GM18870 (cell line): ENCODE measurements at regions not wholly inside any gene's neighbourhood (a gene's known extent, or its start where the extent isn't known, plus 50 kb on each side); places are given as distances from the start of the nearest gene placed in this dataset.

Source experiments
- ATAC-seq: cut with Tn5 transposase; IDR thresholded peaks from one replicate; pipeline ENCODE4 v1.9.1; 2021; ENCODE audit warnings: moderate library complexity; ENCODE audit not compliant: unreplicated experiment

DNA sequence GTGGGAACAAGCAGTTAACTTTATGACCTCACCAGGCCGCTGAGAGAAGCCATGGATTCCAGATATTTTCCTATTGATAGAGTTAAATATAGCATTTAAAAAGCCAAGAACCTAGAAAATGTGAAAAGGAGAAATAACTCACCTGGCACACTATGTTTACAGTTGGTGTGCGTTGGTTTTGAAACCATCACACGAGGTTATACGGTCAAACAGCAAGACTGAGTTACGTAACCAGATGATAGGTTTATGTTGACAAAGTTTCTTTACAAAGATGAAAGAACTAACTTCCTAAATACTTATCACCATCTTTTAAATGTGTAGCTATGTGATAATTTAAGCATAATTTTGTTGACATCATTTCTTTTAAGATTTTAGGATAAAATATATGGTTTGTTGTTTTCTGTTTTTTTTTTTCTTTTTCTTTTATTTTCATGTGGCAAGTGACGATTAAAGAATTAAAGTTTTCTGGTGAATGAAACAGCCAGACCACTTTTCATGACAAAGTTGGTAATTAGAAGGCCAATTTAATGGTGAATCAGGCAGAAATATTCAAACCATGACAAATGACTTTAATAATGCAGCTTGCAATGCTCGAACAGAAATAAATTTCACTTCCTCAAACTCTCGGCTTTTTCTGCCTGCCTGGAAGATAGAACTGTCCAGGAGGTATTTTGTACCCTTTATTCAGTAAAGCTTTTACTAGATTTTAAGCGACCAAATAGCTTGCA lies 339.1 kb upstream of the OBI1 start:
- ATAC-seq, result no peak

DNA sequence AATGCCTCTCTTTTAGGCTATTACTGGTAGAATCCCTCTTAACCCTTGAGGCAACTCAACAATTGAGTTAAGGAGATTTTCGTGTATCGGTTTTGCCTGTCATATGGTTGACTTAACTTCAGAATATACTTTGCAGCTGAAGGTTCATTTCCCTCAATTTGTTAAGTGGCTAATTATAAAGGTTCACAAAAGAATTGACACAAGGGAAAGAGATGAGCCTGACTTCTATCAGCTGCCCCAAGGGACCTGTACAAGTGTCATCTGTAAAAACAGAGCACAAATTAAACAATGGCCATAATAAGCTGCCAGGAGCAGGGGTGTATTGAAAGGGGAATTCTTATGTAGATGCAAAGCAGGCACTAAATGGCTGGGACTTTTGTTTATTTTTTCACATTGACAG lies 334.8 kb upstream of the OBI1 start:
- no peak for ATAC-seq

DNA sequence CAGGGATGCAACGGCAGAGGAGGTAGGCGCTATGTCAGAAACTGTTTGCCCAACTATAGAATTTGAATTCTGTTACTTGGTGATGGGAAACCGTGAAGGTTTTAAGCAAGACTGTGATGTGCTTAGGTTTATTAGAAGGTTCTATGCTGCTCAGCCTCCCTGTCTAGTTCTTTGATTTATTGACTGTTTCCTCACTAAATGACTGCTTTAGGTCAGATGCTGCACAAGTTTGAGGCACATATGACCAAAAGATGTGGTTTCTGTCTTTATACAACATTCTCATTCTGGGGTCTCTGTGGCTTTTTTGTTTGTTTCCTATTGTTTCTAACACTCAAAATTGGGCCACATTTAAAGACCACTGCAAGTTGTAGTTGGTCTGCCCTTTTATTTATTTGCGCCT lies 323.0 kb upstream of the OBI1 start:
- ATAC-seq, result no peak

DNA sequence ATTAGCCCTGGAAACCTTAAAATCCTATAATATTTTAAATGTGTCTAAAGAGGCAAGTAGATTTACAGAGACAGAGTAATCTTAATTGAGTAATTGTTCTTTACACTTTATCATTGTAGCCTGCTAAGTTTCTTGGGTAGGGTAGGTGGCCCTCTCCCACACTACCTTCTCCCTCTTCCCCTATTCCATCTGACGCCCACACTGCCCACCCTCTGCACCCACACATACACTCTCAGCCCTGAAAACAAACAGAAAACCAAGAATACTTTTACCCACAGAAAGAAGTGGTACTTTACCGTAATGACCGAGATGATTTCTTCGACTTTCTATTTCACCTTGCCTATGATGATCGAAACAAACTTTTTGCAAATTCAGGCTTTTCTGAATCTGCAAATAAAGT lies 320.4 kb upstream of the OBI1 start:
- ATAC-seq, result no peak

DNA sequence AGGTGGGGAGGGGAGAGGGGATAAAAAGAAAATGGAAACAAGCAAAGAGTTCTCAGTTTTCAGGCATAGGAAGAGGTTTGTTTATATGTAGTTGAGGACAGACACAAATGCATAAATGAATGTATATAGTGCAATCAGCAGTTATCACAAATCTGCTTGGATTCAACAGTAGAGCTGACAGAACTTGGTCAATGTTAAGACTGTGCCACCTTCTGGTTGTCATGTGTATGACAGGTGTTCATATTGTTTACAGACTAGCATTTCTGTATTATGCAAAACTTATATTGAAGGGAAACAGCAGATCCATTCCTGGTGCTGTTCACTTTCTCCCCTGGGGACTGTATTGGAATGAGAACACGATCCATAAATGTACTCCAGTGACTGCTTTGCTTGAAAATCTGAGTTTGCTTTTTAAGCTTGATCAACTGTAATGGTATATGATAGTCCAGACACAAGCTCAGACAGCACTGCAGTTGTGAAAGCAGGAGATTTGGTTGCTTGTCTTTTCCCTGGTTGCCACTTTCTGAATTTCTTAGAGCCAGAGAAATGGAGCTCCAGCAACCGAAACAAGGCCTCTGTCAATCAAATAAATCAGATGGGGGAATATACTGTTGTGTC lies 319.5 kb upstream of the OBI1 start:
- ATAC-seq, result peak; percentile 98

DNA sequence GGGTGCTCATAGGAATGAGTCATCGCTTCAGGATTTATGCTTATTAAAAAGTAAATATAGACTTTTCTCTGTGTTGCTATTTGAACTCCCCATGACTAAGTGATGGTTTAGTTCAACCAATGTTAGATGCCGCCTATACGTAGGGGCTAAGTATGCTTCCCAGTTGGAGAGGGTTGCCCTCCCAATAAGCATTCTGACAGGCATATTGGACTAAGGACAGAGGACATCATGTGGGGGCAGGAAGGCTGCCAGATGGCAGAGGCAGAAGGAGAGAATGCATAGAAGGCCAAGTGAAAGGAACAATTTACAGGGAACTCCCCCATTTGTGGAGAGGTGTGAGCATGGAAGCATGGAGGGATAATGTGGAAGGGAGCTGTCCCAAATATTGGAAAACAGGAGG lies 318.4 kb upstream of the OBI1 start:
- no peak for ATAC-seq

DNA sequence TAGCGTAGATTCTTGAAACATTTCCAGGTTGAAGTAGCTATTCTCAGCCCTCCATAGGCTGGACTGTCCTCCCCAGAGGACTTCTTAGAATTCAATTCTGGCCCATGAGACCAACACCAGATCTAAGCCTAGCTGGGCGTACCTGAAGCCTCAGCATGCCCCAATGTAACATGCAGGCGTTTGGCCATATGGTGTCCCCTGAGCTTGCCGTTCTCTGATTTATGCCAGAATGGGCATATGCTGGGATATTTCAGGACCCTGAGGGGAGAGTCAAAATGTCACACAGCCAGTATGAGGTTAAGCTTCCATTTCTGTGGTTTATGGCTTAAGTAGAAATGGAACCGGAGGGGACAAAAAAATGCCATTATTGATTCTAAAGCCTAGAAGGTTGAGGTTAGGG lies 317.7 kb upstream of the OBI1 start:
- ATAC-seq, result no peak

DNA sequence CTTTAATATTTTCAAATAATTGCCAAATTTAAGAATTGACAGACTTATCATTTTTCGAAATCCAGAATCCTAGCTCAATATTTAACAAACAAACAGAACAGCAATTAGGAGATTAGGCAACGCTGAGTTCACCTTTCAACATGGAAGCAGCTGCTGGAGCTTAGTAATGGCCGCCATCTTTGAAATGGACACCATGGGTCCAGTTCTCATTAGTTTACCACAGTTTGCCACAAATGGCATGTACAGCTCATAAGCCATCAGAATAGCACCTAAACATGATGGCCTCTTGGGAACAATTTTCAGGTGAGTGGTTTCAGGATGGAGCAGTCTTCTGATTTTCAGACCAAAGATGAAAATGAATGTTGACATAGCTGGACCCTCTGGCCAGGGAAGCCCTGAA lies 313.6 kb upstream of the OBI1 start:
- ATAC-seq, result no peak

DNA sequence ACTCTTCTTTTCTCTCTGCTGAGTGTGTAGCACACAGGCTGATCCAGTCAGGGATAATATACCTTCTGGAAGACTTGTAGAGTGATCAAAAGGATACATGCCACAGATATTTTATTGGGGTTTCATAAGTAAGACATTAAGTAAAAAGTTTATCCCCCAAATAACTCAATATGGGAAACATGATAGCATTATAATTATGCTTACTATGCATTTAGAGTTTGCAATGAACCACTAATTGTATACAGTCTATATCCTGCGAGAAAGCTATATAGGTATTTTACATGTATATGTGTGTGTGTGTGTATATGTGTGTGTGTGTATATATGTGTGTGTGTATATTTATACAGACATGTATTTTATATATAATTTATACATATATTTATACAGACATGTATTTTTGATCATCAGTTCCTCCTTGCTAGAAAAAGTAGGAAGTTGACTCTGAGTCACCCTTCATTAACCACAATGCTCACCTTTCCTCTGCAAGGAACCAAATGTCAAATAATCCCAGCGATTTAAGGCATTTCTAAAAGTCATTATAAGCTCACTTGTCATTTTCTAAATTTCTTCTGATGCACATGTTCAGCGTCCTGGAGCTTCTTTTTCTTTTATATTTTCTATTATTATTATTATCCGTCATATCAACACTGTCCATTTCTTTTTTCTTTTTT lies 312.5 kb upstream of the OBI1 start:
- ATAC-seq, result no peak

DNA sequence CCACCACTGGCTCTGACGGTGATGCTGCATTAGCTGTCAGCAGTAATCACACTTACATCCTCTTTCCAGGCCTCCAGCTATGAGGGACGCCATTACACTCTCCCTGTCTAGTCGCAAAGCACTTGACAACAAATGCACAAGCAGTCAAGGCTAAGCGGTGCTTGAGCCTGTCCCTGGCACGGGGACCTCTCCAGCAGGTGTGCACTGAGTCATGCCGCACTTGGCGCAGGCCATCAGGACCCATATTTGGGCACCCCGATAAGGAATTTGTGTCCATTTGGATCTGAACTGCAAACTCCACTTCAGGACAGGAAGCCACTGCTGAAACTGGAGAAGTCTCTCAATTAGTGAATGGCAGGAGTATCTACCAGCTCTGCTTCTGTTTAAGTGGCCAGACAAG lies 301.9 kb upstream of the OBI1 start:
- ATAC-seq, result no peak

DNA sequence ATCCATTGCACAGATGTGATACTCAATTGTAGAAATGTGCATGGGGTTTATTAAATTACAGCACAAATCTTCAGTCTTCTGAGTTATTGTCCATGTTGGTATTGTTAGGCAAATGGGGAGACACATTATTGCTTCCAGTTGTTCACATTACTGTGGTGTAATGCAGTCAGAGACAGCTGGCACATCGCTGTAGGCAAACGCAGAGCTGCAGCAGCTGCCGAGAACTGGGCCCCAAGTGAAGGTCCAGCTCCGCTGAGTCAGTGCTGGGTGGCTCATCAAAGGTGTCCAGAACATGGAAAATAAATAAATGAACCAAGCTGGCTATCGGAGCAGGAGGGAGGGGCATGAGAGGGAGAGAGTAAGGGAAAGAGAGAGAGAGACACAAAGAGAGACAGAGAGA lies 299.1 kb upstream of the OBI1 start:
- ATAC-seq, result no peak

DNA sequence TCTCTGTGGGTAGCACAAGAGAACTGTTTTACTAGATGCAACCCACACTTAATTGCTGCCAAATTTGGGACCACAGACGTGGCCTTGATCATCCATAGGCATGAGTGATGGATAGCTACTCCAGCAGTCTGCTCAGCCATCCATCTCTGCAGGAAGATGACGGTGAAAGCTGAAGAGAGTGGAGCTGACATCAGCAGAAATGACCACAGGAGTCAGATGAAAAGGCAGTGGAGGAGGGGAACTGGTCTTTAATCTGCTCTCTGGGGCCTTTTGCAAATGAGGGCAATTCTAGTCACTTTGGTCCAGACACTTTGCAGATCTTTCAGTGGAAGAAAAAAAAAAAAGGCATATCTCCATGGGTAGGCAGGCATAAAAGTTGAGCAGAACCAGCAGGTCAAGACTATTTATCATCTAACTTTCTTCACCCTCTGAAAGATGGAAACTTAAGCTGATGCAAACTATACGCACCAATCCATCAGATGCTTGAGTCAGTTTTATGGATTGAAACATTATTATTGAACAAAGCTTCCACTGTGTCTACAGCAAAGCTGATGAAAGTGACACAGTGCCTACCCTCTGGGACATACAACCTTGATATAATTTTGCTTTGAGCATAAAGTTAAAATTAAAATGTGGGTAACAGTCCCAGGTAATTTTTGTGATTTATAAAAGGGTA lies 281.6 kb upstream of the OBI1 start:
- no peak for ATAC-seq

DNA sequence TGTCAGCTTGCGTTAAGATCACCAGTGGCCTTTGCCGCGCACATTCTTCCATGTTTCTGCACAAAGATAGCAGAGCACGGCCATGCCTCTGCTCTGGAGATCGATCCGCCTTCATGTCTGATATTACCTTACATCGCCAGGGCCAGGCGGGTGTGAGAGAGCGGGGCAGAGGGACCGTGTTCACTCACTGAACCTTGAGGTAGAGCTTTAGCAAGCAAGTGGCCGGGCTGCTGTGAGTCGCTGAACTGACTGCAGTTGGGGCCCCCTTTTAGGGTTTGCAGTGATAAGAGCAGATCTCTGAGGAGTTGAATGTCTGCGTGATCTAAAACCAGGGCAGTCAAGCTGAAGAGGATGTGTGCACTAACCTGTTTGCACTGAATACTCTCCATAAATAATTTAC lies 275.4 kb upstream of the OBI1 start:
- no peak for ATAC-seq

DNA sequence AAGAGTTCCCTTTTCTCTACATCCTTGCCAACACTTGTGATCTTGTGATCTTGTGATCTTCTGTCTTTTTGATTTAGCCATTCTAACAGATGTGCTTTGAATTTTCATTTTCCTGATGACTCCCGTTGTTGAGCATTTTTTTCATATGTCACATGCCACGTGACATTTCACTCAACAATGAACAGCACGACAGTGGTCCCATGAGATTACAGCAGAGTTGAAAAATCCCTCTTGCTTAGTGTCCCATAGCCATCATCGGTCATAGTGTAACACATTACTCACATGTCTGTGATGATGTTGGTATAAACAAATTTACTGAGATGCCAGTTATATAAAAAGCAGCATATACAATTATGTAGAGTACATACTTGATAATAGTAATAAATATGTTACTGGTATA lies 256.1 kb upstream of the OBI1 start:
- no peak for ATAC-seq

DNA sequence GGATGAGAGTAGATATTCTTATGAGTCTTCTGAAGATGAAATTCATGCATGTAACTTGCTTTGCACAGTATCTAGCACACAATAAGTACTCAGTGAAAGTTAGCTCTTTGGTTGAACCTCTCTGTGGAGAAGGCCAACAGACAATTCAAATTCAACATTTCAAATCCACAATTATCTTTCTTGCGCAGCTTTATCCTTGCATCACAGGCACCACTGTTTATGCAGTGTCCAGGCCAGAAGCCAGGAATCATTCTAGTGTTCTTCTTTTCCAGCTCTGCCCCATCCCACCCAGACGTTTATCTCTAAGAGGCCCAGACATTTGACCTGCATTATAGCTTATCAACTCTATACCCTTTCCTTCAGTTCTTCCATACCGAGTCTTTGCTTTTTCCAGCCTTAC lies 254.7 kb upstream of the OBI1 start:
- ATAC-seq, result no peak

DNA sequence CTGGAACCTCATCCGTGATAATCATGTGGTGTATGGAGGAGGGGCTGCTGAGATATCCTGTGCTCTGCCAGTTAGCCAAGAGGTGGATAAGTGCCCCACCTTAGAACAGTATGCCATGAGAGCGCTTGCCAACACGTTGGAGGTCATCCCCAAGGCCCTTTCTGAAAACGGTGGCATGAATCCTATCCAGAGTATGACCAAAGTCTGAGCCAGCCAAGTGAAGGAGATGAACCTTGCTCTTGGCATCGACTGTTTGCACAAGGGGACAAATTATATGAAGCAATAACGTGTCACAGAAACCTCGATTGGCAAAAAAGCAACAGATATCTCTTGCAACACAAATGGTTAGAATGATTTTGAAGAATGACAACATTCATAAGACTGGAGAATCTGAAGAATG lies 251.2 kb upstream of the OBI1 start:
- ATAC-seq, result no peak

DNA sequence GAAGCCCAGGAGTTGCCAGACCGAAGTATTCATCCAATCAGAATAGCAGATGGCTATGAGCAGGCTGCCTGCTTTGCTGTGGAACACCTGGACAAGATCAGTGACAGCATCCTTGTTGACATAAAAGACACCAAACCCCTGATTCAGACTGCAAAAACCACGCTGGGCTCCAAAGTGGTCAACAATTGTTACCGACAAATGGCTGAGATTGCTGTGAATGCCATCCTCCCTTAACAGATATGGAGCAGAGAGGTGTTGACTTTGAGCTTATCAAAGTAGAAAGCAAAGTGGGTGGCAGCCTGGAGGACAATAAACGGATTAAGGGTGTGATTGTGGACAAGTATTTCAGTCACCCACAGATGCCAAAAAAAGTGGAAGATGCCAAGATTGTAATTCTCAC lies 250.3 kb upstream of the OBI1 start:
- no peak for ATAC-seq

DNA sequence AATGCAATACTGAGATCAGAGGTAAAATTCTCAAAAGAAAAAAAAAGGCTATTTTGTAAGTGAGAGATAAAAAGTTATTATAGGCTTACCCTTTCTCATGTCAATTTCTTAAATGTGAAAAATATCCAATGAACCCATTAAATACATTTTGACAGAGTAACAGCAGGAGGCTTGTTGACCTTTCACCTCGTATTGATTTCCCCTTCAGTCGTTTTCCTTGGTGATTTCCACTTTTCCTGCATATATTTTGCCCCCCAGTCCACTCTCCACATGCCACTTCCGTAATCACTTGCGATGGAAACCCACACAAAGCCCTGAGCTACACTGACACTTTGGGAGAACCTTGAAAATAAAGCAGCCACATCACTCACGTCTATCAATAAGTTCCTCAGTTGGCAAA lies 248.1 kb upstream of the OBI1 start:
- ATAC-seq, result no peak

DNA sequence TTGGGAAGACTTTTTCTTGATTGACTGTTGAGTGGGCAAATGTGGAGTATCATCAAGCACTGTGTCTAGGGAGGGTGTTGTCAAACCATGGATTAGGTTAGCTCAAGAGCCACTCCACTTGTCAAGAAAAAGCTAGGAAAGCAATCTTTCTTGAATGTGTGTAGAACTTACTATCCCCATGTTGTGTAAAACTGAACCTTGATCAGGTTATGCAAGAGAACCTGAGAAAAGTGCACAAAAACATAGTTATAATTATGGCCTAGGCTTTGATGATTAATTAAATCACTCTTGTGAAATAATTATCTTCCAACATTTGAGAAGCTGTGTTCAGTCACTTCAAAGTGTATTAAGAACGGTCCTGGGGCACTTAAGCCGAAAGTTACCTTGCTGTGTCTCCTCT lies 238.2 kb upstream of the OBI1 start:
- no peak for ATAC-seq

DNA sequence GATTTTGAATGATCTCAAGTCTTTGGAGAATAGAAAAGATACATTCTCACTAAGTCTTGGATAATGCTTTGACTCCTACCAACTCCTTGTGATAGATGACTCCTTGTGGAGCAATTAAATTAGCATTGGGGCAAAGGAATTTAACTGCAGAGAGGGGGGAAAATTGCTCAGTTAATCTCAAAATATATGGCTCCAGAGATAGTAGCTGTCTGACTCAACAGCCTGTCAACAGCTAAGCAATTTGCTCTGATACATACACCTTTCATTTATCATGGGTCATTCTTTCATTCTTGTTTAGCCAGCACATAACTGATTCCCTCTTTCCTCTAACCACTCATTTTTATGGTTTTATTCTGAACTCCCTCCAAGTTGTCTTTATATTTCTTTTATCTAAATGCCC lies 225.6 kb upstream of the OBI1 start:
- no peak for ATAC-seq

DNA sequence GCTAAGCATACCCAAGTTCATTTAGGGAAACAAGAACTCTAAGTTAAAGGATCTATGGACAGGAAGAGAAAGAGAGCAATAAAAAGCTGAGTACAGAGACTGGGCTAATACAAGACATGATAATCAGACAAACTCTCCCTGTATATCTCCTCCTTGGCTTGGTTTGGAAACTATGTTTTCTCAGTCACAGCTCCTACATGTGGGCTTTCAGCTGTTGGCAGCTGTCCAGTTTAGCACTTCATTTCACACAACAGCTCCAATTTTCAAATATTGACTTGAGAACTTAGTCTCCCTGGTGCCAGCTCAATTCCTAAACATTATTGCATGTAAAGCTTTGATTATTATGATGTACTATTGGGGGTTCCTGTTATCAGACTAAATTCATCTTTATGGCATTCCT lies 222.8 kb upstream of the OBI1 start:
- no peak for ATAC-seq

DNA sequence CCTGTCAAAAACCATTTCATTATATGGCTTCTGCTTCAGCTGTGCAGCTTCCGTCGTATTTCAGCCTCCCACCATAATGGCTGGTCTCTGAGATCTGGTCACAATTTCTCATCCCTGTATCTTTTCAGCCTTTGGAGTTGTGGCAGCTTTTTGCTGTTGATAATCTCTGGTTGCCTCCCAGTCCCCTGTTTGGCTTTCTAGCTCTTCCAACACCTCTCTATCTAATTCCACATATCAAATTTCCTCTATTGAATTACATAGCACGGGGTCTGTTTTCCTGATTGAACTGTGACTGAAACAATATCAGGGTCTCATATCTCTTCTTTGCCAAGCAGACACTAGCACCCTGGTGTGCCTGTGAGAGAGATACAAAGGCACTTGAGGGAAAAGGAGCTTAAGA lies 222.1 kb upstream of the OBI1 start:
- no peak for ATAC-seq
